HL-60/S4 treated with phorbol 12-myristate 13-acetate at 8.2 ng/mL for 4 days and 3 days (cell line): ENCODE measurements at regions not wholly inside any gene's neighbourhood (a gene's known extent, or its start where the extent isn't known, plus 50 kb on each side); places are given as distances from the start of the nearest gene placed in this dataset.

Source experiments
- in situ Hi-C: fragments of 300-500 bp; cut with MboI; formaldehyde crosslinking; loops from 2 replicates; pipeline ENCODE4 v1.15.0; 2022; ENCODE audit warnings: low sequenced_read_pairs

DNA sequence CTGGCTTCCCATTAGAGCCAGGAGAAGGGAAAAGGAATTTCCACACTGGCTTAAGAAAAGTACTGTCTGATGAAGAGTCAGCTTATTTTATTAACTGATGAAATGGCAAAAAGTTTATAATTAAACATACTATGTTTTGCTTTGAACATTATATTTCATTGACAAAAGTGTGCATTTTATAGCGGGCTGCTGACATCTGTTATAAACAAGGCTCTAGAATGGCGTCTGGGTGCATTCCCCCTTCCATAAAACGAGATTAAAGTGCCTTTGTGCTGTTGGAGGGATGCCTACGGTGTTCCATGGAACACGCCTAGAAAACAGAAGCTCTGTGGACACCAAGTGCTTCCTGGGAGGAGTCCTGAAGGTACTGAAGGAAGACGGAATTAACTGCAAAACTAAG, 220.2 kb downstream of the SNX10 start:
- in situ Hi-C loops: no loop called here

DNA sequence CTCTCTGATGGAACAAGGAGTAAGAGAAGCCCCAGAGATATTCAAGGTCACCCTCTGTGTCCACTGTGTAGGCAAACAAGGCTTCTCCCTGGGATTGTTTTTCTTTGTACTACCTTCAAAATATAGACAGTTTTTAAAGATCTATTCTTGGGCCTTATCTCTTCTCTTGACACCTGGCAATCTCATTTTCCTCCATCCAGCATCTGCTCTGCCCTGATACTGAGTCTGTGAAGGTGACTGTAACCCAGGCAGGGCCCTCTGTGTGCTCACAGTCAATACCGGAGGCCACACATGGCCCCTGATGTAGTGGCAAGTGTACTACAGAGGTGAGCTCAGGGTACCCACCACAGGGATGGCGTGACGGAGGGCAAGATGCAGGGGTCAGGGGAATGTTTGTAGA, 221.1 kb downstream of the SNX10 start:
- in situ Hi-C loops: no loop called here

DNA sequence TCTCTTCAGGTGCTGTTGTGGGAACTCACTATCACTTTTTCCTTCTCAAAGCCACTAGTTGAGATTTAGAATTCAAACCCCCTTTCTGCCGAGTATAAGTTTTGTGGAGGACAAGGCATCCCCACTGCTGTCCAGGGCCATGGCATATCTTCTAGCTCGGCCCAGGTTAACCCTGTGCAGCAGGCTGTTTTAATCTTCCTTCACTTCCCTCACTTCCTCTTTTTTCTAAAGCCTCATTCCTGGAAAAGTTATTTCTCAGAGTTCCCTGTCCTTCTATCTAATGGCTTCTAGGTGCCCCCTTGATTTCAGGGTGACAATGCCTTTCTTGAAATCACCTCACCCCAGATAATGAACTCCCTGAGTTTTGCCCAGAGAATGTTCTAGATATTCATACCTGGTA, 222.3 kb downstream of the SNX10 start:
- in situ Hi-C loops: no loop called here

DNA sequence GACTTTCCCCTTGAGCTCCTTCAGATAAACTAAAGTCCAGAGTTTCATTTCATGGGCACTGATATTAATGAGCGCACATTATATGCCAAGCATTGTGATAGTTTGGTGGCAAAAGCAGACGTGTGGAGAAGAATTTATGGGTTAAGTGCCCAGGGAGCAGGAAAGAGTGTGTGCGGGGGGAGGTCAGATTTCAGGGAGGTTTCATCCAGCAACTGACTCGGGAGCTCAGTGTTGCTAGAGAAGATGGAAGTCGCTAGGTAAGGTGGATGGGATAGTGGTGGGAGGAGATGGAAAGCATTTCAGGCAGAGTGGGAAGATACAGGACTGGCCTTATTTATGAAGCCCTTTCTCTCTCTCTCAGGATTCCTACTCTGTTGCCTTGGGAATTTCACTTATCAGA, 223.0 kb downstream of the SNX10 start:
- in situ Hi-C loops: no loop called here

DNA sequence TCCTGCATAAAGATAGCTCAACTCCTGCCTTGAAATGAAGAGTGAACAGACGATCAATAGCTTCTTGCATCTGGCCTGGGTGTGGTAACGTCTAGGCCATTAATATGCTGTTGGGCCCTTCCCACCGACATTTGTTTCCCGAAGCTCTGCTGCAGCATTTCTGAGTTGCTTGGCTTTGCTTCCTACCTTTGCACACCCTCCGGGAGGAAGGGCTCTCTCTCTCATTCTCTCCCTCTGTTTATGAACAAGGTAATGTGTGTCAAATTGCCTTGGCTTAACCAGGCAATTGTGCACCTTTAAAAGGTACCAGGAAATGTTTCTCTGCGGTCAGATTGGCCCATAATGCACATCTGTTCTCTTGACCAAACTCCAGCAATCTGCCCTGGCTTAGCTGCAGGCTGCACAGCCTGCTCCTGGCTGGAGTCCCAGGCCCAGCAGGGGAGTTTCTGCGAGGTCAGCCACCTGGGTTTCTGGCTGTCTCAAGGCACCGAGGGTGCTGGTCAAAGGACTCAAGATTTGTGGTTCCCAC, 223.7 kb downstream of the SNX10 start:
- in situ Hi-C loops: no loop called here

DNA sequence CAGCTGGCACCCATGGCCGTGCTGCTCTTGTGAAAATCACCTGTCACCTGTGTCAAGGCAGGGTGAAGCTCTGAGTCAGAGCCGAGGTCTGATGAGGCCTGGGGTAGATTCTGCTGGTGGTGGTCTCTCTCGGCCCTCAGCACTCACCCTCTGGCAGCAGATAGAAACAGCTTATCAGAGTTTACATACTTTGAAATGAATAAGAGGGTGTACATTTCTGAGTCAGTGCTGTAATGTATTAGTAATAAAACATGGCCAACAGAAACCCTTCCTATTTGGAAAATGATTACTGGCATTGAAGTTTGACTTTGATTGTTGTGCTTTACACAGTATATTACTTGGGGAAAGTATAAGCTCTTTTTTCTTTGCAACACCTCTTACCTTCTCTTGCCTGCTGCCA, 228.8 kb downstream of the SNX10 start:
- in situ Hi-C loops: no loop called here

DNA sequence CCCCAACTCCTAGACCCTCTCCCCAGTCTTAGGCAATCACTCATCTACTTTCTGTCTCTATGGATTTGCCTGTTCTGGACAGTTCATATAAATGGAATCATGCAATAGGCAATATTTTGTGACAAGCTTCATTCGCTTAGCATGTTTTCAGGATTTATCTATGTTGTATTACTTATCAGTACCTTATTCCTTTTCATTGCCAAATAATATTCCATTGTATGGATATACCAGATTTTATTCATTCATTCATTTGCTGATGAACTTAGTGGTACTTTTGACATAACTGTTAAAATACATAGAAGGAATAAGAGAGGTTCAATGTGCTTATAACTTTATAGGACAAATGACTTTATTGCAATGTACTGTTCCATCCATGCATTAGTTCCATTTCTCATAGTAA, 231.0 kb downstream of the SNX10 start:
- in situ Hi-C loops: no loop called here

DNA sequence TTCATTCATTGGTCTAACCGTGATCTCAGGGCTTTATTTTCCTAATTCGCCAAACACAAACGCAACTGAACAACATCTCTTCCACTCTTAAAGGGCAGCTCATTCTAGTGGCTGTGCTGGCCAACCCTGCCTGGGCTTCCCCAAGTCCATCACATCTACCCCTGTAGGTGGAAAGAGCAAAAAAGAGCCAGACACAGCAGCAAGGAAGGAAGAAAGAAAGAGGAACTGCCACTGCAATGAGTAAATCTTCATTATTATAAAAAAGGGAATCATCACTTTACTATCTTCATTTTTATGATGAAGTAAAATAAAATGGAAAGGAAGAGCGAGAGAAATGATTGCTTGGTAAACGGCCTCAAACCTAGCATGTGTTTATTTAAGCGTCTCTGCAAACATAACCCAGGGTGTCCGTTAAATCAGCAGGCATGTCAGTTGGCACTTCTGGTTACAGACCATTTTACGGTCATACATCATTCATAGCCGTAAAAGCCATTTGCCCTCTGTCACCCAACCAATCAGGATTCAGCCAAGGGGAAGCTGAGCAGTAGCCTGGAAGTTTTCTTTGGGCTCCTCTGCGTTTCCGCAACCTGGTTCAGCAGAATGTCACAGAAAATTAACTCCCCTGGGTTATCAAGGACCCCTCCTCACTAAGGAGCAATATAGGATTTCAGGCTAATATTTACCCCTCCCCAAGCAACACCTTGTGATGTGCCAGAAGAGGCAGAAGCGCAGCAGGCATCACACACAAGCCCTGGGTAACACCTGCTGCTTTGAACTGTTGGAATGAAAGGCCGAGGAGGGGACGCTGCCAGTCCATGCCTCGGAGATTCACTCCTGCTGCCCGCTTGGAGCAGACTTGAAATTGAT, 234.0 kb downstream of the SNX10 start:
- in situ Hi-C loops: no loop called here

DNA sequence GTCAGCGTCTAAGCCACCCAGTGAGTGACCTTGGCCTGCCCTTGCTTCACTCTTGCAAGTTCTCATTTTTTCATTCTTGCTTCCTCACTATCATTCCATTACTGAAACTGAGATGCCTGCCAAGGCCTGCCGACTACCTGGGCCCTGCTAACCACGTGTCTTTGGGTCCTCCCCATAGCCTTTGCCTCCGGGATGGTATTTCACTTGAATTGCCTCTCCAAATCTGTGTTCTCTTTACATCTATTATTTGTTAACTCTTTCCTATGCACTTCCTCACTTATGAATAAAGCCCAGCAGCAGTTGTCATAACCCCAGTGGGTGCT, 234.6 kb downstream of the SNX10 start:
- in situ Hi-C loops: no loop called here

DNA sequence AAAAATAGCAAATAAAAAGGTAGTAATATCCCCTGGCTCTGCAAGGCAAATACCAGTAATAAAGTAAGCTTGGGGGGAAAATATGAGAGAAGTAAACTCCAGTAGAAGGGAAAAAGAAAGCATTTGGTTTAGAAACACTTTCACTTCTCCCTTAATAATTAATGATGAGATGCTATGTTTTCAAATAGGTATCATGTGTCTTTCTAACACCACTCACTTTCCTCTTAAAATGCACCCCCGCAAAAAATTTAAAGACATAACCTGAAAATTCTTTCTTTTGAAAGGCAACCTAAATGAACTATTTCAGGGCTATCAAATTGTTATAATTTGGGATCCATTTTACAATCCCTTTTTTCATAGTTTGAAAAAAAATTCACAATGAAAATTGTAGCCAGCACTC, 240.3 kb downstream of the SNX10 start:
- in situ Hi-C loops: no loop called here

DNA sequence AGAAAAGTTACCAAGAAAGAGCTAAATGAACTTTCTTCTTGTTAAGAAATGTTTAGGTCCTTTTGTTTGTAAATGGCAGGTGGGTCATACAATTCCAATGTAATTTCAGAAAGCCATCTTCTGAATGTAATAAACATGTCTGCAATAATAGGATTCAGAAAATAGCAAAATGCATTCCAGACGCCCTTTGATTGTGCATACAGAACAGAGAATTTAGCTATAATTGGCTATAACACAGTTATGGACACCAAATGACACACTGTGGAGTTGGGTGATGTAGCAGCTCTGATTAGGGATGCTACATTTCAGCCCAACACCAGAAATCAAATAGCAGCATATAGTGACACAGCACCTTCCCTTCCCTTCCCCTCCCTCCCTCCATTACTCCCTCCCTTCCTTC, 240.8 kb downstream of the SNX10 start:
- in situ Hi-C loops: no loop called here

DNA sequence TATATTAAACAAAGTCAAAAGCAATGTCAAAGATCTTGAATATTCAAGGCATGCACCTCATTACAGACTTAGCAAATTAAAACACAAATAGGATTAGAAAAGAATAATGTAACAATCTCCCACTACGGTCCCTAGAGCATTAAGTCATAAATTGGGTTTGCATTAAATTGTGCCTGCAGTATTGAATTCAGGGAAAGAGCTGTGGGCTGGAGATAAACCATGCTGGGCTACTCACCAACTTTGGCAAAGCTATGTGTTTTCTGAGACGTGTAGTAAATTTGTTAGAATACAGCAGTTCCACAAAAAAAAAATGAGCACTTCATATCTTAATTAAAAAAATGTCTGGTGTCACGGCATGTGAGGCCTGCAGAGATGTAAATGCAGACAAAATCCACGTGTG, 241.6 kb downstream of the SNX10 start:
- in situ Hi-C loops: no loop called here

DNA sequence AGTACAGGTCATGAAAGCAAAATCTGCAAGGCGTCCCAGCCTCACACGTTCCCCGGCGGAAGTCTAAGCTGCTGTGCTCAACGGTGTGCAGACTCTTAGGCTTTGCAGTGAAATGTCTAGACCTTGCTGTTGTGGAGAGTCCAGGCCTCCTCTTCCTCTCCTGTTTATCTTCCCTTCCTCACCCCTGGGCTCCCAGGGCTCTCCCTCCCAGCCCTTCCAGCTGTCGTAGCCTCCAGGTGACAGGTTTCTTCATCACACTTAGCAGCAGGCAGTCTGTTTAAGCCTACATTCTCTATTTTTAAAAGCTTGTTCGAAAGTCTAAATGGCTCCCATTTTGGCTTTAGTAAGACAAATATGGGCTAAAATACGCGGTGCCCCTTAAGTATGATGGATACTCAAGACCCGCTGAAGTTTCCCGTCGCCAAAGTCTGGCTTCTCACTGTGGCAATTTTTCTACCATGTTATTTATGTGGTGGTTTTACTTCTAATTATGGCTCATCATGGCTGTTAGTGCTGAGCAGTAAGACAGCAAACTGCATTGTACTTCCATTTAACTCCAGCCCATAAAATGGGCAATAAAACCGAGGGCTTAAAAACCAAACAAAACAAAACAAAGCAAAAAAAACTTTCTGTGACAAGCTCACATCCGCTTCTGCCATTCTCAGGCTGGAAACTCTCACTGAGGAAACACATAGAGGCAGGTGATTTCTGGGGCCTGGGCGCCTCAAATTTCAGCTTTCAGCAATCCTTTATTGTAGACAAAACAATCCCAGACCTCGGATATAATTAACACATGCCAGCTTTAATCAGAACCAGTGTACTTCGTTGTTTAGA, 243.2 kb downstream of the SNX10 start:
- in situ Hi-C loops: no loop called here

DNA sequence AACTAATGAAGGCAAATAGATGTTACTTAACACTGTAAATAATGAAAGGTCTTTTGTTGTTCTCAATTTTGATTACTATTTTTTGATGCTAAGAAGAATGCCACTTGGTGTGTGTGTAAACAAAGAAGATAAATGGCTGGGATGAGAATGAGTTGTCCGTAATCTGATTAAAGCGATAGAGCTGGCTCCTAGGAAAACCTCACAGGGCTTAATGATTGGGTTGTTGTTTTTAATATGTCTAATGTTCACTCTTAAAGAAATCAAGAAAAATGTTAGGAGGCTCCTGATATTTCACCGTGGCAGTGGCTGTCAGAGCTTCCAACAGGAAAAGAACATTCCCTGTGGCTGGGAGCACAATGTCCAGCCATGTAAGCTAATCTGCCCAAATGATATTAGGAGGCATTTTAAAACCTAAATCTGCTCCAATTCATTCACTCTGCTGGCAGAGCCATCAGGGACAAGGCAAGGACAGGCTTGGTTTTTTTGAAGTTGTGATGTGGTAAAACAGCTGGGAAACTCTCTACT, 243.9 kb downstream of the SNX10 start:
- in situ Hi-C loops: no loop called here

DNA sequence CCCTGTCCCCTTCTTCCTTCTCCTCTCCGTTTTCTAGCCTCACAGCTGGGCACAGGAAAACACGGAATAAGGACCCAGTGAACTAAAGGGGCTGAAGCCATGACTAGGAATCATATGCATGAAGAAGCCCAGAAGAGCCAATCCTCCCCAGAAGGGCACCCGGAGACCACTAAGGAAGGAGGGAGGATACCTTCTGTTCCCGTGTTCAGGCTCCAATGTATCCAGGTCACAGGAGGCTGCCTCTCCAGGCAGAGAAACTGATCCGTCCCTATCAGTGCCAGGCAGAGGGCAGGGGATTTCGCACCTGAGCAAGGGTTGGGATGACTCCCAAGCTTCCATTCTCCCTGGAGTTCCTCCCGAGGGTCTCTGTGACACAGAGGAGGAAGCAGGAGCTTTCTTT, 246.6 kb downstream of the SNX10 start:
- in situ Hi-C loops: no loop called here

DNA sequence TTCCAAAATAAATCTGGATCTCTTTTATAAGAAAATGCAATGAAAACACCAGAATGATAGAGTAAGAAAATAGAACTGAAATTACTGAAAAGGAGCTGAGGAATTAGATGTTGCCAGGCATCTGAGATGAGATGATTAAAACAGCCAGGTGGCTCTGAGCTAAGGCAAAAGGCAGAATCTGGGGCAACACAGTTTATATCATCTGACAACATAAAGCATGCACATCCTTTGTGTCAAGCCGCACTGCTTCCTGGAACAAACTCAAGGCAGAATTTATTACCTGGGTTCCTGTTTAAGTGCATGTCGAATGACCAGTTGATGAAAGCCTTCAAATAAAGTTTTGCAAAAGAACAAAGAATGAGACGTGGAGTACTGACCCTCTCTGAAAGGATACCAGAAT, 247.0 kb downstream of the SNX10 start:
- in situ Hi-C loops: no loop called here

DNA sequence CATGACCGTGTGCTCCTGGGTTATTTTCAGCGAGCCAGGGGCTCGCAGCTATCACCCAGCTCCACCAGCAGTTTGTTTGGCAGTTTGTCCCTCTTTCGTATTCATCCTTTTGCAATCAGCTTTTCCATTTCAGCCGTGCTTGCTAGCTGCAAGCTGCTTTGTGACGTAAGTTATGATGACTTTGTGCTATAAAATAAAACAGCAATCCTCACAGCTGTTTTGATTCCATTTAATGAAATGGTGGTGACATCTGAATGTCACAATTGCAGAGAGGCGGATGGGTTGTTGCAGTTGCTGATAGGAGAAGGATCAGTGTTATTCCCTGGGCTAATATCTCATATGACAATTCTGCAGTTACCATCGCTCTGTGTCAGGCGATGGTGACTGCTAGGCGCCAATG, 251.7 kb downstream of the SNX10 start:
- in situ Hi-C loops: no loop called here

DNA sequence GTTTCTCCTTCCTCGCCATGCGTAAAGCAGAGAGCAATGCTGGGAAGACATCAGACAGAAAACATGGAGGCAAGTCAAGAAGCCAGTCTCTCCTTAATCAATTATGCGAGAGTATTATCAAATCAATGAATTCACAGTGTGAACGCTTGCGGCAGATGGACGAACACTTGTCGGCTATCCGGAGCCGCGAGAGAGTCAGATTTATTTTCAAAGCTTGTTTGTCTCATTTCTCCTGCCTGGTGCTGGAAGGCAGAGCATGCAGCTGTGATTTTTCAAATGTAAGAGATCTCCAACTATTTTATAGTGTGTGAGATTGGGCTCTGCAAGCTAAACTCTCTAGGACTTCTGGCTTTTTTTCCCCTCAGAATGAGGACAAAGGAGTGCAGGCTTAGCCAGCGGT, 252.3 kb downstream of the SNX10 start:
- in situ Hi-C loops: no loop called here

DNA sequence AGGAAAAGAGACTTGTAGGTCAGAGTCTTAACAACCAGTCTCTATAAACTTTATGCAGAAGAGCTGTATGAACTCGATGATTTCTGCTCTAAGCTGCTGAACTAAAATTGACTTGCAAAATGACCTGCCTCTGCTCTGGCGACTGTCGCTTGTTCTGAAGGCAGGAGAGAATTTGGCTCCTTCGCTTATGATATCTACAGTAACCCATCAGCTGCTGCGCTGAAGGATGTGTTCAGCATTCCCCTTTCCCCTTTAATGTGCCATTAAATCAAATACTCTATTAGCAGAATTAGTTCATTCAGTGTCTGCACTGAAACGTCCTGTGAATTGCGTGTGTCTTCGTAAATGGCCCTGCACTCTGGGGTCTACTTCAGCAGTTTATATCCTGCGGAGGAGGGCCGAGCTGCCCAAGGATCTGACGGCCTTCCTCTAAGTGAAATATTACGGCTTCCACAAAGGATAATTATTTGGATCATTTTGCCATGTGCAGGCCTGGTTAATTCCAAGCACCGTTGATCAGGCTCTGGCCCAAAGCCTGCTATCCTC, 254.9 kb downstream of the SNX10 start:
- in situ Hi-C loops: no loop called here

DNA sequence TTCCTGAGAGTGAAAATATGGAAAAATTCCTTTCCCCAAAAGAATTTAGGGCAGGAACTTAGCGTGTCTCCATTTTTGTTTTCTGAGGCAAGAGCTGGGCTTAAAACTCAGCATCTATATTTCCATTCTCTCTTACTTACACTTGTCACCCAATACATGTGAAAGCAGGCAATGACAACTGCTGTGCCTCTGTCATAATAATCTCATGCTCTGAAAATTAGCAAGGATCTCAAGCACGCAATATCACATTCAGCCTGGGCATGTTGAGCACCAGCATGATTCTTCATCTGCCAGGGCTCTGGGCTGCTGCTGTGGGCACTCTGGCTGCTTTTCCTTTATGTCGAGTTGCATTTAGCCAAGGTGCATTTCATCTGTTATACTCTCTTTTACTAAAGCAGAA, 255.5 kb downstream of the SNX10 start:
- in situ Hi-C loops: no loop called here

DNA sequence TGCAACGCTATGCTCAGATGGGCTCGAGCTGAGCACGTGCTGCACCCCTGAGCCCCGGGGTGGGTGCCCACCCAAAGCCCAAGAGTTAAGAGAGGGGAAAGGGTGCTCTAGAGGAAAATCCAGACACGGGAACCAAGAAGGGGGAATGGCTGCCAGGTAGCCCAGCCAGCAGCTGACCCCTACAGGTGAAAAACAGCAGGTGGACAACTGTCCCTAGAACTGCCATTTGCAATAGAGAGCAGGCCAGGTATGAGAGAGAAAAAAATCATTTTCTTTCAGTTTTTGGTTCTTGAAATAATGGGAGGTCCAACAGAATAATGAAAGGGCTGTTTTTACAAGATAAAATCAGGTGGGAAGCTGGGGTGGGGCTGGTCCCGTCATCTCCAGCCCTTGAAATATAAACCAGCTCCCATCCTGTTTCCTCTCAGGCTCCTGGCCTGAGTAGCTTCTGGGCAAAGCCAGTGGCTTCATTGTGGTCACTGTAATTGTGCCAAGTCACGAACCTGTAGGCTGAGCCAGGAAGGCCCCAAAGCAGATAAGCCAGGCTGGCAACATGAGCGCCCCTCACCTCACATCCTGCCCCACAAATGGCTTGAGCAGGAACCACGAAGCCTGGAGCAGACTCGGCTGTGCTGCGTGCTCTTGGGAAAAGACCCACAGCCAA, 257.8 kb downstream of the SNX10 start:
- in situ Hi-C loops: no loop called here
